H1 (cell line): ENCODE measurements at regions not wholly inside any gene's neighbourhood (a gene's known extent, or its start where the extent isn't known, plus 50 kb on each side); places are given as distances from the start of the nearest gene placed in this dataset.

ENCODE experiments used
- ASH2L ChIP-seq: fragments of 200-600, 300-600 bp; sonication (generic); IDR thresholded peaks from one replicate; pipeline ENCODE4 v1.7.1; 2017; ENCODE audit warnings: low read length
- EGR1 ChIP-seq: IDR thresholded peaks from 2 replicates; pipeline ENCODE4 v1.6.1; 2011; ENCODE audit warnings: low read depth, low read length, borderline replicate concordance
- POLR2A ChIP-seq, 2 experiments: IDR thresholded peaks; 1 replicate in 1 of 2; 2 replicates in 1 of 2; pipeline ENCODE4 v1.6.1; 2011; ENCODE audit warnings: low read depth in 2 of 2, low read length in 2 of 2, mild to moderate bottlenecking in 2 of 2; ENCODE audit errors: control extremely low read depth in 1 of 2
- SIN3A ChIP-seq, 2 experiments: IDR thresholded peaks in 1 of 2; conservative IDR thresholded peaks in 1 of 2; 2 replicates each; pipeline ENCODE4 v1.6.1; 2011 to 2012; ENCODE audit warnings: low read length in 2 of 2, improper control_type of control experiment in 1 of 2, low read depth in 1 of 2, mild to moderate bottlenecking in 1 of 2
- SRF ChIP-seq: IDR thresholded peaks from 2 replicates; pipeline ENCODE4 v1.6.1; 2011; ENCODE audit warnings: mild to moderate bottlenecking, low read depth, low read length, moderate library complexity
- TCF12 ChIP-seq: IDR thresholded peaks from 2 replicates; pipeline ENCODE4 v1.6.1; 2011; ENCODE audit warnings: low read depth, mild to moderate bottlenecking, low read length

DNA sequence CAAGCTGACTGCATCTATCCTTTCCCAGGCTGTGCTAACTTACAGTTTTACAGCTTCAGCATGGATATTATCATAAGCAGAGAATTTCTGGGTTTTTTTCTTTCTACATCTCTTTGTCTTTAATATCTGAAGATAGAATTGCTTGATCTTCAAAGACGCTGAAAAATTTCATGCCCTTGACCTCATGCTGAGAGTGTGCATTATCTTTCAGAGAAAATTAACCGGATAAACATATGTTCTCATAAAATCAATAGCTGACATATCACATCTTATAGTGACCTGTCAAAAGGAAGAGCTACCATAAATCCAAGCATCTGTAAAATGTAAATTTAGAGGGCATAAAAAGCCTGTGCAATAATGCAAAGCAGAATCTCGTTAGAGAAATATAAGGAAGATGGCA is 1704.1 kb upstream of the FLRT2 start (continued):
- TF ChIP-seq SIN3A (conservative IDR thresholded peaks at IDR 0.05 in 1 of 2, IDR thresholded peaks at IDR 0.05 in 1 of 2; ENCODE audit: low read depth in 1 of 2, low read length in 2 of 2) (no peak), EGR1 (no peak), ASH2L (no peak), SRF (no peak), POLR2A (IDR thresholded peaks at IDR 0.05; ENCODE audit: control extremely low read depth in 1 of 2, low read depth in 2 of 2, low read length in 2 of 2) (no peak), TCF12 (no peak)
